Endothelial cell of umbilical vein (primary cell): ENCODE measurements at regions not wholly inside any gene's neighbourhood (a gene's known extent, or its start where the extent isn't known, plus 50 kb on each side); places are given as distances from the start of the nearest gene placed in this dataset.

Source experiments
- POLR2A ChIP-seq: IDR thresholded peaks from 2 replicates; pipeline ENCODE4 v1.6.1; 2012; ENCODE audit warnings: low read depth, mild to moderate bottlenecking, control low read depth, low read length
- POLR2AphosphoS5 ChIP-seq: IDR thresholded peaks from 2 replicates; pipeline ENCODE4 v1.6.1; 2012; ENCODE audit warnings: low read depth, mild to moderate bottlenecking, control low read depth, low read length, moderate library complexity; ENCODE audit not compliant: insufficient read depth
- TF ChIP-seq, protein P1 (sequence below), 2 donors: IDR thresholded peaks; 1 replicate in 1 of 2; 2 replicates in 1 of 2; pipeline ENCODE4 v1.5.1; 2011; ENCODE audit warnings: low read length in 2 of 2, mild to moderate bottlenecking in 2 of 2, moderate library complexity in 2 of 2, control low read depth in 1 of 2, inconsistent platforms in 1 of 2, low read depth in 1 of 2; ENCODE audit not compliant: insufficient read depth in 1 of 2; ENCODE audit errors: extremely low read depth in 1 of 2
- TF ChIP-seq, protein P2 (sequence below): IDR thresholded peaks from 2 replicates; pipeline ENCODE4 v1.6.1; 2011; ENCODE audit not compliant: insufficient read depth, insufficient read length

DNA sequence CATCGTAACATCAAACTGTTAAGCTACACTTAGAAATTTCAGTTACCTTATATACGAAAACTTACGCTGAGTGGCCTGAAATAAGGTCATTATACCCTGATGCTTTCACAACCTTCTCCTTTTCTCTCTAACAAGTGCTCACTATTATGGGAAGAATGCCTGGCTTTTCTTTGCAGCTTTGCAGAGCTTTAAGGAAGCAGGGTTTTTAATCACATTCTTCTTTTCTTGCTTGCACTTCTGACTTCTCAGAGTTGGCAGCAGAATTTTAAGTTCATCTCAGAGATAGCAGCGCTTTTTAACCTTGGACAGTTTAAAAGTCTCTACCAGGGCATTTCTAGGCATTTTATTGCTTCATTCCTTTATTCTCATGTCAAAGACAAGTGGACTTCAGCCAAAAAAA is 285.1 kb downstream of the SPRY2 start:
- no peak for TF ChIP-seq POLR2AphosphoS5
- TF ChIP-seq, protein P1, sequence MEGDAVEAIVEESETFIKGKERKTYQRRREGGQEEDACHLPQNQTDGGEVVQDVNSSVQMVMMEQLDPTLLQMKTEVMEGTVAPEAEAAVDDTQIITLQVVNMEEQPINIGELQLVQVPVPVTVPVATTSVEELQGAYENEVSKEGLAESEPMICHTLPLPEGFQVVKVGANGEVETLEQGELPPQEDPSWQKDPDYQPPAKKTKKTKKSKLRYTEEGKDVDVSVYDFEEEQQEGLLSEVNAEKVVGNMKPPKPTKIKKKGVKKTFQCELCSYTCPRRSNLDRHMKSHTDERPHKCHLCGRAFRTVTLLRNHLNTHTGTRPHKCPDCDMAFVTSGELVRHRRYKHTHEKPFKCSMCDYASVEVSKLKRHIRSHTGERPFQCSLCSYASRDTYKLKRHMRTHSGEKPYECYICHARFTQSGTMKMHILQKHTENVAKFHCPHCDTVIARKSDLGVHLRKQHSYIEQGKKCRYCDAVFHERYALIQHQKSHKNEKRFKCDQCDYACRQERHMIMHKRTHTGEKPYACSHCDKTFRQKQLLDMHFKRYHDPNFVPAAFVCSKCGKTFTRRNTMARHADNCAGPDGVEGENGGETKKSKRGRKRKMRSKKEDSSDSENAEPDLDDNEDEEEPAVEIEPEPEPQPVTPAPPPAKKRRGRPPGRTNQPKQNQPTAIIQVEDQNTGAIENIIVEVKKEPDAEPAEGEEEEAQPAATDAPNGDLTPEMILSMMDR (IDR thresholded peaks at IDR 0.05; ENCODE audit: extremely low read depth in 1 of 2, insufficient read depth in 1 of 2, low read depth in 1 of 2, low read length in 2 of 2) = no peak
- TF ChIP-seq POLR2A = no peak
- TF ChIP-seq, protein P2, sequence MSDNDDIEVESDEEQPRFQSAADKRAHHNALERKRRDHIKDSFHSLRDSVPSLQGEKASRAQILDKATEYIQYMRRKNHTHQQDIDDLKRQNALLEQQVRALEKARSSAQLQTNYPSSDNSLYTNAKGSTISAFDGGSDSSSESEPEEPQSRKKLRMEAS = no peak
